Activated CD4-positive, alpha-beta T cell treated with anti-CD3 and anti-CD28 coated beads, Interleukin-2, amount 50 U/mL, for 48 hours (primary cell): ENCODE measurements at regions not wholly inside any gene's neighbourhood (a gene's known extent, or its start where the extent isn't known, plus 50 kb on each side); places are given as distances from the start of the nearest gene placed in this dataset.
"Not testable (repeated sequence)": the region's sequence is repeated elsewhere in the genome, so short reads cannot be mapped to it uniquely, and the experiment has no call there.

Experiments used
- DNase-seq, 2 experiments: peaks; one replicate each; pipeline ENCODE4 v3.0.0-alpha.2; 2020

DNA sequence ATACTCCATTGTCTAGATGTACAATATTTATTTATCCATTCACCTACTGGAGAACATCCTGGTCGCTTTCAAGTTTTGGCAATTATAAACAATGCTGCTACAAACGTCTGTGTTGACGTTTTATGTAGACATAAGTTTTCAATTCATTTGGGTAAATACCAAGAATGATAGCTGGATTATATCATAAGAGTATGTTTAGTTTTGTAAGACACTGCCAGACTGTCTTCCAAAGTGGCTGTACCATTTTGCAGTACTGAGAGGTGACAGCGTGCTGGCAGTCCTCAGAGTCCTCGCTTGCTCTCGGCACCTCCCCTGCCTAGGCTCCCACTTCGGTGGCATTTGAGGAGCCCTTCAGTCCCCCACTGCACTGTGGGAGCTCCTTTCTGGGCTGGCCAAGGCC, 253.3 kb upstream of the INTU start:
- no peak for DNase-seq

DNA sequence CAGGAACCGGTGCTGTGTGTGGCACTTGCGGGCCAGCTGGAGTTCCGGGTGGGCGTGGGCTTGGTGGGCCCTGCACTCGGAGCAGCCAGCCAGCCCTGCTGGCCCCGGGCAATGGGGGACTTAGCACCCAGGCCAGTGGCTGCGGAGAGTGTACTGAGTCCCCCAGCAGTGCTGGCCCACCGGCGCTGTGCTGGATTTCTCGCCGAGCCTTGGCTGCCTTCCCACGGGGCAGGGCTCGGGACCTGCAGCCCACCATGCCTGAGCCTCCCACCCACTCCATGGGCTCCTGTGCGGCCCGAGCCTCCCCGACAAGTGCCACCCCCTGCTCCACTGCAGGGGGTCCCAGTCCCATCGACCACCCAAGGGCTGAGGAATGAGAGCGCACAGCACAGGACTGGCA, 252.8 kb upstream of the INTU start:
- not testable (repeated sequence) for DNase-seq

DNA sequence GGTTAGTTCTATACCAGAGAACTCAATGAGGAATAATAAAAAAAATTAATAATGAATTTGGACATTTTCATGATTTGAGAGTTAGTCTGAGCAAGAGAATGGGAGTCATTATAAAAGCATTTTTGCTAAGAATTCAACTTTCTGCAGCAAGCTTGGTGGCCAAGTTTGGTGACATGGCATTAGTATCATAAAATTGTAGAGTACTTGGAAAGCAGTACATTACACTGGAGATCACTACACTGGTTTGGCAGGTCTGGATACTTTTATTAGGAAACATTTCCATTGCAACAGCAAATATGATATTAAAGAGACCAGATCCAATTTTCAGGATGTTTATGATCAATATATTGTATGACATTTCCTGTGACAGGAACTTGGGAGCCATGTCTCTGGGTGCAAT, 249.1 kb upstream of the INTU start:
- no peak for DNase-seq

DNA sequence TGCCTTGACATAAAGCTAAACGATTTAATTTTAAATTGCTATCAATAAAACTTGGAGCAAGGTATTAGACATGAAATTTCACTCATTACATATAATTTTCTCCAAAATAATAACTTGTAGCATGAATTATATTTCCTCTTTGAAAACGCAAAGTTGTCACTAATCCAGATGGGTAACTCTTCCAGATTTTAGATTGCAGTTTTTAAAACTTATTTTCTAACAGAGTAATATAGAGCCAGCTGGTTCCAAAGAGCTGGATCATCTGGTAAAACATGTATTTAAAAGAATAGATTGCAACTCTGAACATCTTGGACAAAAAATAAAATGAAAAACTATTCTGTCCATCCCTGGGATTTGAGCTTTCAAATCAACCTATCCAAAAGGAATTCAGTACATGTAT, 238.2 kb upstream of the INTU start:
- no peak for DNase-seq

DNA sequence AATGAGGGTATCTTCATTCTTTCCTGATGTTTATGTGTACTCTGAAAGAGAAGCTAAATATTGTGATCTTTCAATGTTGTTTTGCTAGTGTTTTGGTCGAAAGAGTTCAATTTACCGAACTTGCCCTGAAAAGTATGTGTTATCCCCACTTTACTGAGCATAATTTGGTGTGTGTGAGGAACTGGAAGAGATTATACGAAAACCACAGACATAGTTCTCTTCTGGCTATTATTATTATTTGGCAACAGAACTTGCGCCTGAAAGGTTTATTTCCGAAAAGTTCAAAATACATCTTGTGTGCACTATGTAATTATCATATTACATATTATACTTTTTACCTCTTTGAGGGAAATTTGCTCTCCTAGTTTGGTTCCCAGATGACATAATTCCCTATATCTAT, 232.5 kb upstream of the INTU start:
- no peak for DNase-seq

DNA sequence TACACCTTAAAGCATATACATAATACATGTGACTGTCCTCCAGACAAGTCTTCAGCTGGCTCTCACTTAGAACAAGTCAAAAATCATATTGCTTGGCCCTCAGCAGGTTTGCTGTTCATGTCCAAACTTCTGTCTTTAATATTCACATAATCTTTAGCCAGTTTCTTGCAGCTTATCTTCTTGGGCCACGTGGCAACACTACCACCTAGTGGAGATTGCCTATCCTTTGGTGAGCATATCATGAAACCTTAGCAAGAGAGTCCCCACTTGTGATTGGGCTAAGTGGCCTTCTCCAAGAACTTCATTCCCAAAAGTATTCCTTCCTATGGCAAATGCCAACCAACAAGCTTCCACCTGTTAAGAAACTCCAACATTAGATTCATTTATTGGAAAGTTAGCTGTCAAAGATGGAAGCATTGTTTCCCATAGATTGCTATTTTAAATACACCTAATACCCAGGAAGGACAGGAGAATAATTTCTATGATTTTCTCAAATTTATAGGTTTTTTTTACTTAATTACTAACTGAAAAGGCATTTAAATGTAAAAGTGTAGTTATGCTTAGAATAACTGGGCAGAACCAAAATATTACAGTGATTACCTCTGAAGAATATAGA, 231.9 kb upstream of the INTU start:
- DNase-seq, result peak; percentile 53 to 58

DNA sequence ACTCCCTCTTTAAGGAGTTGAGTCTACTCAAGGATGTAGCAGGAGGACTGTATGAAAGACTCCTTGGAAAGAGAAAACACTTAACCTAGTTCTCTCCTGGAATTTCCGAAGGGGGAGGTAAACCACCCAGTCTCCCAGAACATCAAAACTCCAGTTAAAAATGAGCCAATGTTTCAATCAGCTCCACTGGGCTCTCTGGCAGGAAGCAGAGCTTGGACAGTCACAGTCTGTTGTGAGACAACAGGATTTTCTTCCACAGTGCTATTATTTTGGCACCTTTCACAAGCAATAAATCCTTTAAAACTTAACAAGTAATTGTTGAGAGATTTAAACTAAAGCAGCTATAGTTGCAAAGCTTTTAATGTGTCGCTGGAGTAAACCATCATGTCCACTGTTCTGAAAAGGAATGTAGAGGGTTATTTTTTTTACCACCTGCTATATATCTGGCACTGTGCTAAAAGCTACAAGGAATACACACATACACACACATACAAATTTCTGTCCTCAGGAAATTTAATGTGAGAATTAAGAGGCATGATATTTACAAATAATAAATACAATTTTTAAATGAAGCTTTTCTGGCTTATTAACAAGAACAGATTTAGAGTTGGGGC, 229.2 kb upstream of the INTU start:
- DNase-seq, result no peak

DNA sequence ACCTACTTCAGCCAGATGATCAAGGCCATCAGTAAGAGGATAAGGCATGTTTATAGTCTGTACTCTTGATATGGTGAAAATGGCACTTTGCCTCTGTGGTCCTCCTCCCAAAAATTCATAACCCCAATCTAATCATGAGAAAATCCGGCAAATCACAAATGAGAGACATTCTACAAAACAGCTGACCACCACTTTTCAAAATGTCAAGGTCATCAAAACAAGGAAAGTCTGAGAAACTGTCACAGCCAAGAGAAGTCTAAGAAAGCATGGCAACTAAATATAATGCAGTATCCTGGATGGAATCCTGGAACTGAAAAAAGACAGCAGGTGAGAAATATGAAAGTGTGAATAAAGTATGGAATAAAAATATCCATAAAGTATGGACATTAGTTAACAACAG, 226.6 kb upstream of the INTU start:
- no peak for DNase-seq

- DNase-seq, result not testable (repeated sequence)
These were observed 225.2 kb upstream of the INTU start for GRCh38 chr4:127407572-127407971.

DNA sequence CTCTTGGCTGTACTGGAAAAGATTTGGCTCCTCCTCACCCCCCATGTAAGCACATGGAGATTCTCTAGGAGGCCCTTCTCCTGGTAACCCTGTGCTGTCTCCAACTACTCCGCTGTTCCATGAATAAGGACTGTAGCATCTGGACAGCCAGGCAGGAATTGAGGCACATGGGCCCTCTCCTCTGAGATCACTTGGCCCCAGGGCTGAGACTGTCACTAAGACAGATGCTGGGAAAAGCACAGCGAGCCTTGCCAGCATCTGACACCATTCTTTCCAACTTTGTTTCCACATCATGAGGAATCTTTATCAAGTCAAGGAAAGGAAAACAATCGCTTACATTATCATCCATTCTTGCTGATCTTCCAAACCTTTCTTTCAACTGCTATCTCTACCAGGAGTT, 222.6 kb upstream of the INTU start:
- no peak for DNase-seq

DNA sequence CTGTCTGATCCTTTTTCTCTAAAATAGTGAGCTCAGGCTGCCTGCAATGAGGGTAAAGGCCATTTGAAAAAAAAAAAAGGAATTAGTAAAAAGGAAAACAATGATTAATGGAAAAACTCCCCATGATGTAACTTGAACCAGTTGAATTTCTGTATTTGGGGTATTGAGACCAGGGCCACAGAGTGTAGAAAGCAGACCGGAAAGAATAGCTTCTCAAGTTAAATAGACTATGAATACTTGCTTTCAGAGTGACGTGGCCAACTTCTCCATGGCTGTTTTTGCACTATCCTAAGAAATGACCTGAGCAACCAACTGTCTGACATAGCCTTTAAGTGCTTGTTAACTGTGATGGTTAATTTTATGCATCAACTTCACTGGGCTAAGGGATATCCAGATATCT, 222.1 kb upstream of the INTU start:
- no peak for DNase-seq

GRCh38 chr4:127414951-127415606, 217.7 kb upstream of the INTU start:
- DNase-seq, result no peak

DNA sequence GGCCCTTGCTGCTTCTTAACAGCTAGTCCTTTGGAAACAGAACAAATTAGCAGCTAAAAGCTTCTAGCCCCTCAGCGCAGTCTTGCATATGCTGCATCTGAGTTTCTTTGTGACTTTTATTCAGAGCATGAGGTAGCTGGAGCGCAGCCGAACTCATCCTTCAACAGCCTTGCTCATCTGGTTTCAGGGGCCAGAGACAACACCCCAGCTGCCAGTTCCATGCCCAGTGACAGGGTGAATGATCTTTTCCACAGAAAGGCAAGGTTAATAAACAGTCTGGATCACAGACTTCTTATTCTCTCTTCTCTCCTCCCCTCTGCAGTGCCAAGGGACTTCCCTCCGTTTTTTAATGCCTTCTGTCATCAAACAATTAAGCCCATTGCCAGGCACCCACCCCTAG, 216.6 kb upstream of the INTU start:
- no peak for DNase-seq

- DNase-seq, result no peak
These were observed 214.7 kb upstream of the INTU start for GRCh38 chr4:127417885-127418535.

GRCh38 chr4:127419431-127419830, 213.3 kb upstream of the INTU start:
- DNase-seq, result no peak

- DNase-seq, result no peak
These were observed 211.3 kb upstream of the INTU start for GRCh38 chr4:127421437-127421836.

GRCh38 chr4:127425202-127425845, 207.4 kb upstream of the INTU start:
- no peak for DNase-seq

DNA sequence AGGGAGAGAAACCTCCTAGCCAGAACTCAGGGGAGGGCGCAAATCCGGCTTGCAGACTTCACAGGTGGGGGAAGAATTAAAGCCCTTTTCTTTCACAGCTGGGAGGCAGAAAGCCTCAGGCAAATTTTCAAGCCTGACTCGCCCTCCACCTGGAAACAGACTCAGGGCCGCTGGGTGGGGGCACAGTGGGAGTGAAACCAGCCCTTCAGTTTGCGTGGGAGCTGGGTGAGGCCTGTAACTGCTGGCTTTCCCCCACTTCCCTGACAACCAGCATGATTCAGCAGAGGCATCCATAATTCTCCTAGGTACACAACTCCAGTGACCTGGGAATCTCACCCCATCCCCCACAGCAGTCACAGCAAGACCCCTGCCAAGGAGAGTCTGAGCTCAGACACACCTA, 206.9 kb upstream of the INTU start:
- no peak for DNase-seq

DNA sequence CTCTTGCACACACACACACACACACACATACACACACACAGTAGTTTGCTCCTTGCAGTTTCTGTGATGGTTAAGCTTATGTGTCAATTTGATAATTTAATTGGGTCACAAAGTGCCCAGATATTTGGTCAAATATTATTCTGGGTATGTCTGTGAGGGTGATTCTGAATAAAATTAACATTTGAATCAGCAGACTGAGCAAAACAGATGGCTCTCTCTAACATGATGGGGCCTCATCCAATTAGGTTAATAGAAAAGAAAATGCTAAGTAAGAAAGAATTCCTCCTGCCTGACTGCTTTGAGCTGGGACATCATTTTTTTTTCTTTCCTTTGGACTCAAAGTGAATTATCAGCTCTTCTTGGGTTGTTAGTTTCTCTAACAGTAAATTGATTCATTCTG, 191.2 kb upstream of the INTU start:
- no peak for DNase-seq

DNA sequence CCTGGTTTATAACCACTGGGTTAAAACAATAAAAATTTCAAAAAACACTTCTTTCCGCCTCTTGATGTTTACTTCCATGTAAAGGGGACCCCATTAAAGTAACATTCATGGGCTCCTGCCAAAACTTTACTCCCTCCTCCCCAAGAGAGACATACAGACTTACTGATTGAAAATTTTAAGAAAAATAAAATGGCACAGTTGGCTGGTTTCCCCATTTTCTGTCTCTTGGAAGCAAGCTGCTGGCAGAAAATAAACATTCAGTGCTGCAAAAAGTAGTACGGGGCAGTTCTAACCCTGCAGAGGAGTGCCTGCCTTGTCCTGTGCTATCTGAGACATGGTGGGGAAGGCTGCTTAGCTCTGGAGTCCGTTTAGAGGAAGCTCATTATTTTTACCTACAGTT, 187.3 kb upstream of the INTU start:
- no peak for DNase-seq

DNA sequence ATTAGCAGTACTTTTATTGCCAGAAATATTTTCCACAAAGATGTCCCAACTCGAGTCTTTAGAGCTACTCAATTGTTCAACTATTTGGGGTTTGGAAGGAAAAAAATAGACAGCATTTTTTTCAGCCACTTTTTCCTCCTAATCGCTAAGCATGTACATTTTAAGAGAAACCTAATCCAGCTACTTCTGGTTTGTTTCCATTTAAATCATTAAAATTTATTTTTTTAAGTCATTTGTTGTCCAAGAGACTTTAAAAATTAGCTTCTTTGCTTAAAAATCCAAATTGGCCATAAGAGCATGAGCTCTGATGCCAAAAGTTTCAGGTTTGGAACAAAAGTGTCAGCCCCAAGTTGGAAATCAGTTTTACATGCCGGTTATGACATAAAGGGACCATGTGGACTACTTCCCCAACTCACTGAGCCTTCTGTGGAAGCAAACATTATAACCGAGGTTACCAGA, 186.3 kb upstream of the INTU start:
- no peak for DNase-seq

- no peak for DNase-seq
These were observed 183.8 kb upstream of the INTU start for GRCh38 chr4:127448986-127449385.

- DNase-seq, result no peak
These were observed 183.3 kb upstream of the INTU start for GRCh38 chr4:127449449-127449848.

DNA sequence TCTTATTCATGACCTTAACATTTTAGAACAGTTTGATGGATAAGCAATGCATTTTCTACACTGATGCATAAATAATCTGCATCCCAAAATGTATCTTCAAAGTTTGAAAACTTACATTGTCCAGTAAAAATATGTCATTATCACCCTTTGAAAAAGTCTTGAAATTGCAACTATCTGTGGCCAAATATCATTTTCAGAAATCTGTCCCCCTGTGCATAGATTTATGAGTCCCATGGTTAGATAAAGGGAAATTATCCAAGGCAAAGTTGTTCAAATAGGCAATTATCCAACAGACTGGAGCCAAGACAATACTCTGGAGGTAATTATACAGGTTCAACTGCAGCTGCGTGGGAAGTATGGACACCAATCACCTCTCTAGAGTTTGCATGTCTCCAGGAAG, 182.5 kb upstream of the INTU start:
- DNase-seq, result no peak
